ENCODE measurements at regions not wholly inside any gene's neighbourhood (a gene's known extent, or its start where the extent isn't known, plus 50 kb on each side); places are given as distances from the start of the nearest gene placed in this dataset.

DNA sequence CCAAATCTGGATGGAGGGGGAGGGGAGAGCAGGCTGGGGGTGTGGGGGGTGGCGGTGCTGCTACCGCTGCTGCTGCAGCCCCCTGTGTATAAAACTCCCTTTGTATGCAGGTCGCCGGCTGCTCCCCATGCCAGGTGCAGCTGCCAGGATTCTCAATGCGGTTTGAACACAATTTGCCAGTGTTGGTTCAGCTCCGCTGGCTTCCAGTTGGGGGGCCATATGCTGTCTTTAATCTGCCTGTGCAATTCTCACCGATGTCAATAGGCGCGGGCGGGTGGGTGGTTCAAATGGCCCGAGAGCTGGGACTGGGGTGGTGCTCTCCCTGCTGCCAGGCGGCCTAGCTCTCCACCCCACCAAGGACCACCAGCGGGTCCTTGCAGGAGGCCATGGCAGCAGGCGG lies 257.6 kb downstream of the BCOR start:
- Histone ChIP-seq H3K4me1 (no peaks in the 10 kb centered on the region), H3K36me3 (no peaks in the 10 kb centered on the region), H3K4me3 (no peak overlapping the region), H3K9me3 (no peaks in the 10 kb centered on the region), H3K27me3 (peaks cover 0 to 59% of the 10 kb centered on the region in 2 donors), H3K27ac (peak overlapping the region; percentile 22 to 63)
- intact Hi-C loops (cut with DNase I; ENCODE audit: low total_unique reads) = no loop called here
- no peak for DNase-seq (ENCODE audit: low spot score in 2 of 2)
- TF ChIP-seq, protein P1, sequence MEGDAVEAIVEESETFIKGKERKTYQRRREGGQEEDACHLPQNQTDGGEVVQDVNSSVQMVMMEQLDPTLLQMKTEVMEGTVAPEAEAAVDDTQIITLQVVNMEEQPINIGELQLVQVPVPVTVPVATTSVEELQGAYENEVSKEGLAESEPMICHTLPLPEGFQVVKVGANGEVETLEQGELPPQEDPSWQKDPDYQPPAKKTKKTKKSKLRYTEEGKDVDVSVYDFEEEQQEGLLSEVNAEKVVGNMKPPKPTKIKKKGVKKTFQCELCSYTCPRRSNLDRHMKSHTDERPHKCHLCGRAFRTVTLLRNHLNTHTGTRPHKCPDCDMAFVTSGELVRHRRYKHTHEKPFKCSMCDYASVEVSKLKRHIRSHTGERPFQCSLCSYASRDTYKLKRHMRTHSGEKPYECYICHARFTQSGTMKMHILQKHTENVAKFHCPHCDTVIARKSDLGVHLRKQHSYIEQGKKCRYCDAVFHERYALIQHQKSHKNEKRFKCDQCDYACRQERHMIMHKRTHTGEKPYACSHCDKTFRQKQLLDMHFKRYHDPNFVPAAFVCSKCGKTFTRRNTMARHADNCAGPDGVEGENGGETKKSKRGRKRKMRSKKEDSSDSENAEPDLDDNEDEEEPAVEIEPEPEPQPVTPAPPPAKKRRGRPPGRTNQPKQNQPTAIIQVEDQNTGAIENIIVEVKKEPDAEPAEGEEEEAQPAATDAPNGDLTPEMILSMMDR (IDR thresholded peaks at IDR 0.05) = no peak
- TF ChIP-seq POLR2A (IDR thresholded peaks at IDR 0.05) = no peak
- TF ChIP-seq POLR2AphosphoS5 (IDR thresholded peaks at IDR 0.05) = no peak

- Histone ChIP-seq H3K4me3 (no peak overlapping the region), H3K36me3 (no peaks in the 10 kb centered on the region), H3K27me3 (peaks cover 0 to 59% of the 10 kb centered on the region in 2 donors), H3K9me3 (no peaks in the 10 kb centered on the region), H3K4me1 (no peaks in the 10 kb centered on the region), H3K27ac (peak overlapping the region; percentile 40 to 63)
- intact Hi-C loops (cut with DNase I; ENCODE audit: low total_unique reads) = no loop called here
- peak in 1 of 2 donors; percentile 75 for DNase-seq (ENCODE audit: low spot score in 2 of 2)
- no peak for TF ChIP-seq POLR2A (IDR thresholded peaks at IDR 0.05)
- TF ChIP-seq POLR2AphosphoS5 (IDR thresholded peaks at IDR 0.05) = no peak
- TF ChIP-seq, protein P1 (IDR thresholded peaks at IDR 0.05) = no peak
Observed at GRCh38 chrX:39840581-39841093, 257.1 kb downstream of the BCOR start.

GRCh38 chrX:39841604-39842003 lies 256.2 kb downstream of the BCOR start:
- no peak for DNase-seq (ENCODE audit: low spot score in 2 of 2)
- H3K27ac ChIP-seq = peak overlapping the region in 1 of 2 donors; percentile 55
- TF ChIP-seq POLR2A (IDR thresholded peaks at IDR 0.05) (no peak), POLR2AphosphoS5 (IDR thresholded peaks at IDR 0.05) (no peak)
- TF ChIP-seq, protein P1 (IDR thresholded peaks at IDR 0.05) = no peak
- peaks cover 0 to 59% of the 10 kb centered on the region in 2 donors for H3K27me3 ChIP-seq
- intact Hi-C loops (cut with DNase I; ENCODE audit: low total_unique reads) = no loop called here
- no peaks in the 10 kb centered on the region for H3K36me3 ChIP-seq
- H3K9me3 ChIP-seq = no peaks in the 10 kb centered on the region
- H3K4me1 ChIP-seq = no peaks in the 10 kb centered on the region
- H3K4me3 ChIP-seq = no peak overlapping the region

GRCh38 chrX:39842281-39842973 lies 255.3 kb downstream of the BCOR start:
- no peaks in the 10 kb centered on the region for H3K9me3 ChIP-seq
- H3K27ac ChIP-seq = no peak overlapping the region
- TF ChIP-seq POLR2A (IDR thresholded peaks at IDR 0.05) = no peak
- TF ChIP-seq, protein P1 (IDR thresholded peaks at IDR 0.05) = no peak
- TF ChIP-seq POLR2AphosphoS5 (IDR thresholded peaks at IDR 0.05) = no peak
- H3K4me3 ChIP-seq = no peak overlapping the region
- H3K4me1 ChIP-seq = no peaks in the 10 kb centered on the region
- H3K27me3 ChIP-seq = peaks cover 0 to 50% of the 10 kb centered on the region in 2 donors
- intact Hi-C loops (cut with DNase I; ENCODE audit: low total_unique reads) = no loop called here
- H3K36me3 ChIP-seq = no peaks in the 10 kb centered on the region
- DNase-seq (ENCODE audit: low spot score in 2 of 2) = no peak

- Histone ChIP-seq H3K36me3 (no peaks in the 10 kb centered on the region), H3K4me3 (no peak overlapping the region), H3K27me3 (peaks cover 0 to 44% of the 10 kb centered on the region in 2 donors), H3K9me3 (no peaks in the 10 kb centered on the region), H3K4me1 (no peaks in the 10 kb centered on the region), H3K27ac (no peak overlapping the region)
- intact Hi-C loops (cut with DNase I; ENCODE audit: low total_unique reads) = no loop called here
- no peak for DNase-seq (ENCODE audit: low spot score in 2 of 2)
- no peak for TF ChIP-seq POLR2A (IDR thresholded peaks at IDR 0.05)
- TF ChIP-seq, protein P1 (IDR thresholded peaks at IDR 0.05) = no peak
- TF ChIP-seq POLR2AphosphoS5 (IDR thresholded peaks at IDR 0.05) = no peak
Observed at GRCh38 chrX:39843318-39843717, 254.4 kb downstream of the BCOR start.
